Keratinocyte (primary cell): ENCODE measurements at regions not wholly inside any gene's neighbourhood (a gene's known extent, or its start where the extent isn't known, plus 50 kb on each side); places are given as distances from the start of the nearest gene placed in this dataset.

Source experiments
- CTCF ChIP-seq, 3 experiments: IDR thresholded peaks in 1 of 3; conservative IDR thresholded peaks in 1 of 3; optimal IDR thresholded peaks in 1 of 3; 2 replicates in 2 of 3; 3 replicates in 1 of 3; pipeline versions ENCODE3 to v1.5.1; 2011; ENCODE audit warnings: low read length in 3 of 3, mild to moderate bottlenecking in 3 of 3, moderate library complexity in 2 of 3, control low read depth in 1 of 3, inconsistent platforms in 1 of 3; ENCODE audit not compliant: insufficient read depth in 2 of 3; ENCODE audit errors: extremely low read depth in 1 of 3
- EZH2 ChIP-seq: IDR thresholded peaks from one replicate; pipeline ENCODE4 v1.6.1; 2012; ENCODE audit warnings: inconsistent platforms, mild to moderate bottlenecking, low read length, moderate library complexity

- TF ChIP-seq CTCF (optimal IDR thresholded peaks at IDR 0.05 in 1 of 3, IDR thresholded peaks at IDR 0.05 in 1 of 3, conservative IDR thresholded peaks at IDR 0.05 in 1 of 3; ENCODE audit: extremely low read depth in 1 of 3, insufficient read depth in 2 of 3, low read length in 3 of 3) = no peak
- no peak for TF ChIP-seq EZH2
Observed at GRCh38 chr10:29766753-29767152, 132.0 kb upstream of the SVIL start.
